Neural crest cell (in vitro differentiated cells): ENCODE measurements at regions not wholly inside any gene's neighbourhood (a gene's known extent, or its start where the extent isn't known, plus 50 kb on each side); places are given as distances from the start of the nearest gene placed in this dataset.
A peak's percentile ranks its signal among the peaks of the same experiment; 100 is the strongest.
"Not testable (repeated sequence)": the region's sequence is repeated elsewhere in the genome, so short reads cannot be mapped to it uniquely, and the experiment has no call there.

ENCODE experiments used
- DNase-seq: peaks from one replicate; pipeline ENCODE4 v3.0.0; 2021; ENCODE audit warnings: low read depth, mixed read lengths, low spot score
- H3K27ac Mint-ChIP-seq: one replicate; pipeline ENCODE4 v1.8.0; 2021; ENCODE audit warnings: mild to moderate bottlenecking, mixed read lengths; ENCODE audit not compliant: unreplicated experiment
- H3K27me3 Mint-ChIP-seq: 2 replicates; pipeline ENCODE4 v1.8.0; 2021; ENCODE audit warnings: low read depth, mild to moderate bottlenecking, mixed read lengths
- H3K36me3 Mint-ChIP-seq: 2 replicates; pipeline ENCODE4 v1.8.0; 2021; ENCODE audit warnings: low read depth, mild to moderate bottlenecking, mixed read lengths
- H3K4me1 Mint-ChIP-seq: 2 replicates; pipeline ENCODE4 v1.8.0; 2021; ENCODE audit warnings: mixed read lengths
- H3K4me3 Mint-ChIP-seq: one replicate; pipeline ENCODE4 v1.8.0; 2021; ENCODE audit warnings: mild to moderate bottlenecking, mixed read lengths
- H3K9me3 Mint-ChIP-seq: 2 replicates; pipeline ENCODE4 v1.8.0; 2021; ENCODE audit warnings: mixed read lengths
- CTCF ChIP-seq: fragments of 200-600 bp; sonication (generic); conservative IDR thresholded peaks from 2 replicates; pipeline ENCODE4 v1.5.0; 2021; ENCODE audit warnings: antibody characterized with exemption, mild to moderate bottlenecking

DNA sequence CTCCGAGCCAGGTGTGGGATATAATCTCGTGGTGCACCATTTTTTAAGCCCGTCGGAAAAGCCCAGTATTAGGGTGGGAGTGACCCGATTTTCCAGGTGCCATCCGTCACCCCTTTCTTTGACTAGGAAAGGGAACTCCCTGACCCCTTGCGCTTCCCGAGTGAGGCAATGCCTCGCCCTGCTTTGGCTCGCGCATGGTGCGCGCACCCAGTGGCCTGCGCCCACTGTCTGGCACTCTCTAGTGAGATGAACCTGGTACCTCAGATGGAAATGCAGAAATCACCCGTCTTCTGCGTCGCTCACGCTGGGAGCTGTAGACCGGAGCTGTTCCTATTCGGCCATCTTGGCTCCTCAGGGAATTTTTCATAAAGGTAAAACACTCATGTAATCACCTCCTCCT lies 63.9 kb downstream of the RWDD3 start:
- DNase-seq, H3K27ac Mint-ChIP-seq, H3K4me3 Mint-ChIP-seq, H3K9me3 Mint-ChIP-seq, H3K4me1 Mint-ChIP-seq, H3K36me3 Mint-ChIP-seq, H3K27me3 Mint-ChIP-seq: not testable (repeated sequence)

DNA sequence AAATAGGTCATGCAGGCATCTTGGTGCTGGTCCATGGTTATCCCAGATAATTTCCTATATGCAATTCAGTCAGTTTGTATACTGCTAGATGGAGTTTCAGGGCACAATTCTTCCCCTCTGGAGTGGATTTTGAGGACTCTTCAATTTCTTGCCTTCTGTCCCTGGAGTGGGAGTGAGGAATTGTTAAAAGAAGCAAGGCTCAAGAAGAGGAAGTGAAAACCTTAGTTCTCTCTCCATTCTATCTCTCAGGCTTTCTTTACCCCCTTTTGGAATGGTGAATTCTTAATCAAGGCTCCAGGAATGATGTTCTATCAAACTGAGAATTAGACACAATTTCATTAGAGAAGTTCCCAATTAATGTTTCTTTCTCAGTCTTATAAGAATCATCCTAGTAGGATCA lies 67.1 kb downstream of the RWDD3 start:
- Mint-ChIP-seq H3K4me3 (no peak overlapping the region), H3K36me3 (no peaks in the 10 kb centered on the region), H3K27ac (no peak overlapping the region), H3K27me3 (peaks cover 4% of the 10 kb centered on the region), H3K4me1 (no peaks in the 10 kb centered on the region), H3K9me3 (peaks cover 6% of the 10 kb centered on the region)
- TF ChIP-seq CTCF, result no peak
- no peak for DNase-seq

DNA sequence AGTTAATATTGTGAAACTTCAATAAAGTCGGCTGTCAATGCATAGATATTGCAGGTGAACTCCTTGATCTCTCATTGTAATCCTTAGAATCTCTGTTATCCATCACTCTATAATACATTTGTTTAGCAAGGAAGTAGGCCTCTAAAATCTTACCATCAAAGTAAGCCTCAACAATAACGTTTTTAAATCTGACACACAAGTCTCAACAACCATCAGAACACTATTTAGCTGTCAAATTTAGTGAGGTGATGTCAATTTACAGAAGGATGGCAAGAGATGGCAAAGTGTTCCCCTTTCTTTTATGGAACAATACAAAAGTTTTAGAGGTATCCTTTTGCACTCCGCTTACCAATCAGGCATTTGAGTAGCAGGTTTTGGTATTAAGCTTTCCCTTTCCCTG lies 67.6 kb downstream of the RWDD3 start:
- Mint-ChIP-seq H3K4me1 (no peaks in the 10 kb centered on the region), H3K27ac (no peak overlapping the region), H3K4me3 (no peak overlapping the region), H3K36me3 (no peaks in the 10 kb centered on the region), H3K27me3 (peaks cover 4% of the 10 kb centered on the region), H3K9me3 (peaks cover 6% of the 10 kb centered on the region)
- DNase-seq, result no peak
- TF ChIP-seq CTCF, result no peak

DNA sequence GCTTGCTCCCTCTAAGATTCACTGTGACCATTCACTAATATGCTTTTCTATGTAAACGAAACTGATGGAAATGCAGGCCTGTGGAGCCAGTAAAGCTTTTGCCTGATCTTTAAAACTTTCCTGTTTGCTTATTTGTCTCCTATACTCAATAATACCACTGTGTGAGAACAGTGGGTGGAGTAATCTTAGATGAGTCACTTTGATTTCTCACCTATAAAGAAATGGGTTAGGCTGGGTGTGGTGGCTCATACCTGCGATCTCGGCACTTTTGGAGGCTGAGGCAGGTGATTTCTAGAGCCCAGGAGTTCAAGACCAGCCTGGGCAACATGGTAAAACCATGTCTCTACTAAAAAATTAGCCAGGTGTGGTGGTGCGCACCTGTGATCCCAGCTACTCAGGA lies 70.8 kb downstream of the RWDD3 start:
- Mint-ChIP-seq H3K27me3 (peaks cover 14% of the 10 kb centered on the region), H3K4me1 (peaks cover 8% of the 10 kb centered on the region), H3K9me3 (peaks cover 3% of the 10 kb centered on the region), H3K36me3 (no peaks in the 10 kb centered on the region), H3K4me3 (no peak overlapping the region), H3K27ac (no peak overlapping the region)
- TF ChIP-seq CTCF, result no peak
- DNase-seq, result no peak

DNA sequence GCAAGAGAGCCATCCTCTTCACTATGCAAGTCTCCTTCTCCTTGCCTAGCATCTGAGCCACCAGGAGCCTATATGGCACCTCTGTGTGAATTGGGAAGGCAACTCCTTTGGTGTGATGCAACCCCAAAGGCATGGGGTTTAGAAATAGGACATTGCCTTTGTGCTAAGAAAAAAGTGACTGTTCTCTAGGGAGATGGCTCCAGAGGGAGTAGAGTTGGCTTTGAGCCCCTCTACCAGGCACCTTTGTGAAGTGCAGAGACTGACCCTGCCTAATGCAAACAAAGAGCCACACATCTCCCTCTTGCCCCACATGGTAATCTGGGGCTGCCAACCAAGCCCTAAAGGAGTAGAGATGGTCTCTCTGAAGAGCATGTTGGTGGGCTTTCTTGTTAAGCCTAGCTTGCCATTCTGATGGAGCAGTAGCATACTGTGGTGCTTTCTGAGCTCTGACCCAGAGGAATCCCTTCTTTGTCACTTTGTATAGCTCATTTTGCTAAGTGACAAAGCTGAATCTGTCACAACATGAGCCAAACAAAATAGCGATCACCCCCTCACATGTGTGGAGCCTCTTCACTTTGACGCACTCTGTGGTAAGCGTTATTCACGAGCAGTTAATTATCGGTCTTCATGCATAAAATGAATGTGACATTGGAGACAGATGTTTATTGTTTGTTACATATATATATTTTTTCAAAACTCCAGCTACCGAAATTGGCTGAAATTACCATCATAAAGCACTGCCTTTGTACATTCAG lies 74.4 kb downstream of the RWDD3 start:
- no peak for TF ChIP-seq CTCF
- Mint-ChIP-seq H3K9me3 (no peaks in the 10 kb centered on the region), H3K27me3 (peaks cover 17% of the 10 kb centered on the region), H3K4me3 (no peak overlapping the region), H3K36me3 (no peaks in the 10 kb centered on the region), H3K27ac (peak overlapping the region; percentile 12), H3K4me1 (peaks cover 12% of the 10 kb centered on the region)
- DNase-seq, result no peak

DNA sequence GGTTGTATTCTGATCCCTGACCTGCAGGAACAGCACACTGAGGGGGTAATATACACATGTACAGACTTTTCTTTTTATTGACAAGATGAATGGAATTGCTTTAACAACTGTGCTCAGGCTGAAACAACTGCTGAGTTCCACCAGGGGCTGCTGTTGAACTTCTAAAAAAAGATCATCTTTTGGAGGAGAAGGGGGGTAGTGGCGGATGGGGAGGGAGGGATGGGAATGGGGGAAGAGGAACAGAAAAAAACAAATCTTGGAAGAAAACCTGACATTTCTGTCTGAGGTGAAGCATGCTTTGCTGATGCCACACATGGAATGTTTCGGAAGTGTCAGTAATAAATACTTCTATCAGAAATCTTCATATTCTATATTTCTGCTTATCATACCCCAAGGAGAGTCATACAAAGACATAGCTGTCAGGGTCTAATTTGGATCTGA lies 75.0 kb downstream of the RWDD3 start:
- Mint-ChIP-seq H3K27ac (no peak overlapping the region), H3K4me1 (peaks cover 12% of the 10 kb centered on the region), H3K27me3 (peaks cover 17% of the 10 kb centered on the region), H3K4me3 (no peak overlapping the region), H3K9me3 (no peaks in the 10 kb centered on the region), H3K36me3 (no peaks in the 10 kb centered on the region)
- peak; percentile 71 for TF ChIP-seq CTCF
- DNase-seq, result peak; percentile 32
